ENCODE measurements at regions not wholly inside any gene's neighbourhood (a gene's known extent, or its start where the extent isn't known, plus 50 kb on each side); places are given as distances from the start of the nearest gene placed in this dataset.

DNA sequence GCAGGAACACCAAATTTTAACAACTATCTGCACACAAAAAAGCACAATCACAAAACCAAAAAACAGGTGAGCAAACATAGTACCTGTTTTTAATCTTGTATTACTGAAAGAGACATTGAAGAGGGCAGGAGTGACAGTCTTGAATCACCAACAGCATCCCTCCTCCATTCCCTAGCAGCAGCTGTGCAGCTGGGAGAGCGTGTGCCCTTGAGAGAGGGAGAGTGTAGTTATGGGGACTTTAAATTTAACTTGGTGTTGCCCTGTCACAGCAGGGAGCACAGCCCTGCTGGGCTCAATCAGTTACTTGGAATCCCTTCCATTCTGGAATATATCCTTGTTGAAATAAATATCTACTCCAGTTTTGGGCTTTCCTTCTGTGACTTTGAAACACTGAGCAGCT lies 1938.7 kb upstream of the NUDT12 start:
- H3K9me3 ChIP-seq (ENCODE audit: control extremely low read depth in 1 of 3, control insufficient read depth in 2 of 3, insufficient read depth in 1 of 3, low read length in 2 of 3): no peaks in the 10 kb centered on the region
- Mint-ChIP-seq H3K4me3 (no peak overlapping the region), H3K9me3 (ENCODE audit: insufficient read depth) (peaks cover 2% of the 10 kb centered on the region), H3K27me3 (no peaks in the 10 kb centered on the region), H3K4me1 (no peaks in the 10 kb centered on the region), H3K27ac (no peak overlapping the region)
- no peaks in the 10 kb centered on the region for H3K27me3 ChIP-seq (replicated peaks in 1 of 4; ENCODE audit: control extremely low read depth in 1 of 4, control insufficient read depth in 3 of 4, insufficient read depth in 4 of 4, low read length in 3 of 4)
- CTCF ChIA-PET: no interaction called here
- H3K36me3 ChIP-seq (replicated peaks in 1 of 2; ENCODE audit: control extremely low read depth in 1 of 2, control insufficient read depth in 1 of 2, extremely low read depth in 1 of 2, insufficient read depth in 2 of 2, low read length in 1 of 2): no peaks in the 10 kb centered on the region
- no peak overlapping the region for H3K9ac ChIP-seq (ENCODE audit: low read length)
- TF ChIP-seq EZH2 (IDR thresholded peaks at IDR 0.05; ENCODE audit: borderline replicate concordance, insufficient read depth, low read depth, low read length, poor library complexity, severe bottlenecking): no peak
- TF ChIP-seq, protein P1, sequence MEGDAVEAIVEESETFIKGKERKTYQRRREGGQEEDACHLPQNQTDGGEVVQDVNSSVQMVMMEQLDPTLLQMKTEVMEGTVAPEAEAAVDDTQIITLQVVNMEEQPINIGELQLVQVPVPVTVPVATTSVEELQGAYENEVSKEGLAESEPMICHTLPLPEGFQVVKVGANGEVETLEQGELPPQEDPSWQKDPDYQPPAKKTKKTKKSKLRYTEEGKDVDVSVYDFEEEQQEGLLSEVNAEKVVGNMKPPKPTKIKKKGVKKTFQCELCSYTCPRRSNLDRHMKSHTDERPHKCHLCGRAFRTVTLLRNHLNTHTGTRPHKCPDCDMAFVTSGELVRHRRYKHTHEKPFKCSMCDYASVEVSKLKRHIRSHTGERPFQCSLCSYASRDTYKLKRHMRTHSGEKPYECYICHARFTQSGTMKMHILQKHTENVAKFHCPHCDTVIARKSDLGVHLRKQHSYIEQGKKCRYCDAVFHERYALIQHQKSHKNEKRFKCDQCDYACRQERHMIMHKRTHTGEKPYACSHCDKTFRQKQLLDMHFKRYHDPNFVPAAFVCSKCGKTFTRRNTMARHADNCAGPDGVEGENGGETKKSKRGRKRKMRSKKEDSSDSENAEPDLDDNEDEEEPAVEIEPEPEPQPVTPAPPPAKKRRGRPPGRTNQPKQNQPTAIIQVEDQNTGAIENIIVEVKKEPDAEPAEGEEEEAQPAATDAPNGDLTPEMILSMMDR (IDR thresholded peaks at IDR 0.05): no peak
- H4K20me1 ChIP-seq (ENCODE audit: control insufficient read depth, insufficient read depth, low read length, poor library complexity, severe bottlenecking): no peaks in the 10 kb centered on the region
- WGBS (ENCODE audit: insufficient coverage): no CpG with 5 or more reads among the region's 1 CpG
- H3K4me3 ChIP-seq (ENCODE audit: control extremely low read depth in 1 of 5, extremely low read depth in 1 of 5, insufficient read depth in 1 of 5, low read depth in 2 of 5, low read length in 4 of 5): no peak overlapping the region
- no peak overlapping the region for H2AFZ ChIP-seq (ENCODE audit: insufficient read depth, low read depth, low read length, poor library complexity, severe bottlenecking)
- H3K4me1 ChIP-seq (ENCODE audit: control insufficient read depth in 2 of 2, insufficient read depth in 2 of 2, low read length in 2 of 2): no peaks in the 10 kb centered on the region
- ATAC-seq (ENCODE audit: low read depth): no peak
- intact Hi-C loops (cut with micrococcal nuclease): no loop called here
- H3K4me2 ChIP-seq (replicated peaks; ENCODE audit: low read depth, low read length, poor library complexity, severe bottlenecking): no peak overlapping the region
- POLR2A ChIA-PET: no interaction called here
- DNase-seq: no peak
- H3K27ac ChIP-seq (ENCODE audit: low read length in 2 of 2): no peak overlapping the region
- H3K79me2 ChIP-seq (ENCODE audit: control insufficient read depth, insufficient read depth, low read length): no peaks in the 10 kb centered on the region

GRCh38 chr5:105475401-105475800 lies 1912.8 kb upstream of the NUDT12 start:
- no peaks in the 10 kb centered on the region for H3K27me3 Mint-ChIP-seq
- Histone ChIP-seq H3K27me3 (replicated peaks in 1 of 4; ENCODE audit: control extremely low read depth in 1 of 4, control insufficient read depth in 3 of 4, insufficient read depth in 4 of 4, low read length in 3 of 4) (no peaks in the 10 kb centered on the region), H3K36me3 (replicated peaks in 1 of 2; ENCODE audit: control extremely low read depth in 1 of 2, control insufficient read depth in 1 of 2, extremely low read depth in 1 of 2, insufficient read depth in 2 of 2, low read length in 1 of 2) (no peaks in the 10 kb centered on the region), H3K4me1 (ENCODE audit: control insufficient read depth in 2 of 2, insufficient read depth in 2 of 2, low read length in 2 of 2) (no peaks in the 10 kb centered on the region), H3K9ac (ENCODE audit: low read length) (no peak overlapping the region), H3K4me2 (replicated peaks; ENCODE audit: low read depth, low read length, poor library complexity, severe bottlenecking) (no peak overlapping the region), H4K20me1 (ENCODE audit: control insufficient read depth, insufficient read depth, low read length, poor library complexity, severe bottlenecking) (no peaks in the 10 kb centered on the region), H3K27ac (ENCODE audit: low read length in 2 of 2) (no peak overlapping the region), H3K9me3 (ENCODE audit: control extremely low read depth in 1 of 3, control insufficient read depth in 2 of 3, insufficient read depth in 1 of 3, low read length in 2 of 3) (peaks cover 0 to 3% (median 0%) of the 10 kb centered on the region in 3 donors), H3K79me2 (ENCODE audit: control insufficient read depth, insufficient read depth, low read length) (no peaks in the 10 kb centered on the region), H2AFZ (ENCODE audit: insufficient read depth, low read depth, low read length, poor library complexity, severe bottlenecking) (no peak overlapping the region), H3K4me3 (ENCODE audit: control extremely low read depth in 1 of 5, extremely low read depth in 1 of 5, insufficient read depth in 1 of 5, low read depth in 2 of 5, low read length in 4 of 5) (no peak overlapping the region)
- ChIA-PET CTCF (no interaction called here), POLR2A (no interaction called here)
- intact Hi-C loops (cut with micrococcal nuclease): no loop called here
- TF ChIP-seq, protein P1 (IDR thresholded peaks at IDR 0.05): no peak
- no peak for TF ChIP-seq EZH2 (IDR thresholded peaks at IDR 0.05; ENCODE audit: borderline replicate concordance, insufficient read depth, low read depth, low read length, poor library complexity, severe bottlenecking)
- H3K27ac Mint-ChIP-seq: no peak overlapping the region
- DNase-seq: no peak
- no peak overlapping the region for H3K4me3 Mint-ChIP-seq
- ATAC-seq (ENCODE audit: low read depth): no peak
- H3K9me3 Mint-ChIP-seq (ENCODE audit: insufficient read depth): no peaks in the 10 kb centered on the region
- WGBS (ENCODE audit: insufficient coverage): no CpG with 5 or more reads among the region's 3 CpGs
- H3K4me1 Mint-ChIP-seq: no peaks in the 10 kb centered on the region
